ENCODE measurements at regions not wholly inside any gene's neighbourhood (a gene's known extent, or its start where the extent isn't known, plus 50 kb on each side); places are given as distances from the start of the nearest gene placed in this dataset.
A peak's percentile ranks its signal among the peaks of the same experiment; 100 is the strongest.

- ATAC-seq = peak; percentile 81
- intact Hi-C loops (cut with DNase I) = no loop called here
- no peaks in the 10 kb centered on the region for H3K36me3 ChIP-seq
- H3K9me3 ChIP-seq = no peaks in the 10 kb centered on the region
- H3K27ac ChIP-seq = no peak overlapping the region
- no peaks in the 10 kb centered on the region for H3K4me1 ChIP-seq
- DNase-seq = no peak
- no peak for TF ChIP-seq CTCF (IDR thresholded peaks at IDR 0.05)
- no peak overlapping the region for H3K4me3 ChIP-seq
- H3K27me3 ChIP-seq = no peaks in the 10 kb centered on the region
These were observed 739.7 kb upstream of the NCAM2 start for GRCh38 chr21:20258542-20258941.

GRCh38 chr21:20259031-20259867, 739.0 kb upstream of the NCAM2 start:
- no peak for TF ChIP-seq CTCF (IDR thresholded peaks at IDR 0.05)
- Histone ChIP-seq H3K27me3 (no peaks in the 10 kb centered on the region), H3K4me3 (no peak overlapping the region), H3K4me1 (no peaks in the 10 kb centered on the region), H3K9me3 (no peaks in the 10 kb centered on the region), H3K27ac (no peak overlapping the region), H3K36me3 (no peaks in the 10 kb centered on the region)
- intact Hi-C loops (cut with DNase I) = no loop called here
- DNase-seq (no peak), ATAC-seq (peak; percentile 36)

- ATAC-seq (no peak), DNase-seq (no peak)
- Histone ChIP-seq H3K36me3 (no peaks in the 10 kb centered on the region), H3K9me3 (no peaks in the 10 kb centered on the region), H3K4me1 (no peaks in the 10 kb centered on the region), H3K4me3 (no peak overlapping the region), H3K27ac (no peak overlapping the region), H3K27me3 (no peaks in the 10 kb centered on the region)
- no peak for TF ChIP-seq CTCF (IDR thresholded peaks at IDR 0.05)
- intact Hi-C loops (cut with DNase I) = no loop called here
These were observed 738.1 kb upstream of the NCAM2 start for GRCh38 chr21:20260124-20260523.

- no peak for DNase-seq
- intact Hi-C loops (cut with DNase I) = no loop called here
- no peak overlapping the region for H3K4me3 ChIP-seq
- TF ChIP-seq CTCF (IDR thresholded peaks at IDR 0.05) = no peak
- no peak for ATAC-seq
- H3K27me3 ChIP-seq = no peaks in the 10 kb centered on the region
- no peaks in the 10 kb centered on the region for H3K4me1 ChIP-seq
- H3K36me3 ChIP-seq = no peaks in the 10 kb centered on the region
- H3K27ac ChIP-seq = no peak overlapping the region
- H3K9me3 ChIP-seq = no peaks in the 10 kb centered on the region
These were observed 736.8 kb upstream of the NCAM2 start for GRCh38 chr21:20261364-20261763.

- H3K4me1 ChIP-seq = no peaks in the 10 kb centered on the region
- TF ChIP-seq CTCF (IDR thresholded peaks at IDR 0.05) = no peak
- no peak overlapping the region for H3K27ac ChIP-seq
- no peaks in the 10 kb centered on the region for H3K9me3 ChIP-seq
- no peaks in the 10 kb centered on the region for H3K27me3 ChIP-seq
- intact Hi-C loops (cut with DNase I) = no loop called here
- ATAC-seq (no peak), DNase-seq (no peak)
- no peak overlapping the region for H3K4me3 ChIP-seq
- H3K36me3 ChIP-seq = no peaks in the 10 kb centered on the region
These were observed 732.3 kb upstream of the NCAM2 start for GRCh38 chr21:20265707-20266440.

All from left lung (tissue), 4 donors.